HepG2 (cell line): ENCODE measurements at regions not wholly inside any gene's neighbourhood (a gene's known extent, or its start where the extent isn't known, plus 50 kb on each side); places are given as distances from the start of the nearest gene placed in this dataset.

Source experiments
- MED1 ChIP-seq: sonication (generic); formaldehyde crosslinking; IDR thresholded peaks from 2 replicates; pipeline ENCODE4 v1.4.0; 2020; ENCODE audit warnings: missing genetic modification reagents
- TEF ChIP-seq: sonication (generic); formaldehyde crosslinking; IDR thresholded peaks from 2 replicates; pipeline ENCODE4 v1.5.0; 2020; ENCODE audit warnings: missing genetic modification reagents

GRCh38 chr2:150136893-150137292 is 350.6 kb downstream of the RND3 start:
- TF ChIP-seq MED1 (no peak), TEF (CRISPR knock-in tag) (no peak)
